HCT116 (cell line): ENCODE measurements at regions not wholly inside any gene's neighbourhood (a gene's known extent, or its start where the extent isn't known, plus 50 kb on each side); places are given as distances from the start of the nearest gene placed in this dataset.

Source experiments
- ATAC-seq: fragments of 200-7000 bp; cut with Tn5 transposase; 2 replicates; pipeline ENCODE4 v1.9.1; 2020; ENCODE audit warnings: mild to moderate bottlenecking, moderate library complexity
- BruUV-seq: library from RNA; stranded (reverse); fragments of 400-500 nt; replicated peaks from 2 replicates; lab custom pipeline; 2021; lab: Mats Ljungman, UMichigan
- CTCF ChIA-PET: fragments of 300-600 bp; sonication (Branson Sonifier 250); formaldehyde crosslinking; loops from one replicate; lab custom pipeline; 2021; ENCODE audit warnings: antibody characterized with exemption; lab: Charles Lee
- POLR2A ChIA-PET: fragments of 300-600, 350-600 bp; sonication (Branson Sonifier 250); formaldehyde crosslinking; loops from one replicate; lab custom pipeline; 2021; ENCODE audit warnings: antibody characterized with exemption; lab: Charles Lee
- RAD21 ChIA-PET, 2 experiments: fragments of 300-600 bp; sonication (Branson Sonifier 250); formaldehyde crosslinking; loops; one replicate each; lab custom pipeline; 2023; ENCODE audit warnings: low total read pairs in 2 of 2; ENCODE audit not compliant: uncharacterized antibody in 2 of 2, unreplicated experiment in 2 of 2, low non-redundant PET in 1 of 2; lab: Charles Lee
- DNase-seq: peaks from one replicate; pipeline ENCODE4 v3.0.0-alpha.2; 2010; ENCODE audit warnings: low read depth, low spot score
- H2AFZ ChIP-seq: fragments of 200-600 bp; shearing (Covaris generic), sonication (generic); 2 replicates; pipeline ENCODE4 v1.6.1; 2017; ENCODE audit warnings: low read depth, mixed run types, mixed read lengths, antibody characterized with exemption, low read length; ENCODE audit not compliant: poor library complexity, severe bottlenecking
- H3K27ac ChIP-seq: 2 replicates; pipeline ENCODE4 v1.5.1; 2012; ENCODE audit warnings: low read depth, low read length
- H3K27me3 ChIP-seq: fragments of 200-600 bp; sonication (generic); 2 replicates; pipeline ENCODE4 v1.6.1; 2016; ENCODE audit warnings: mixed run types, low read length, mixed read lengths; ENCODE audit not compliant: insufficient read depth
- H3K36me3 ChIP-seq, 2 experiments: fragments of 200-500 bp in 1 of 2; fragments of 200-600 bp in 1 of 2; sonication (Bioruptor generic) in 1 of 2; sonication (generic) in 1 of 2; 2 replicates each; pipeline versions ENCODE4 v1.5.1 to v1.6.1; 2014 to 2016; ENCODE audit warnings: low read length in 2 of 2, inconsistent platforms in 1 of 2, mixed read lengths in 1 of 2, mixed run types in 1 of 2; ENCODE audit not compliant: insufficient read depth in 2 of 2, control insufficient read depth in 1 of 2
- H3K4me1 ChIP-seq, 2 experiments: fragments of 200-600 bp in 1 of 2; sonication (generic) in 1 of 2; 2 replicates each; pipeline versions ENCODE4 v1.5.1 to v1.6.1; 2012 to 2017; ENCODE audit warnings: low read length in 2 of 2, inconsistent platforms in 1 of 2, mild to moderate bottlenecking in 1 of 2, mixed read lengths in 1 of 2, mixed run types in 1 of 2, moderate library complexity in 1 of 2; ENCODE audit not compliant: insufficient read depth in 2 of 2, control insufficient read depth in 1 of 2
- H3K4me2 ChIP-seq: fragments of 200-600 bp; sonication (generic); 2 replicates; pipeline ENCODE4 v1.6.1; 2017; ENCODE audit warnings: mixed run types, low read length, mixed read lengths
- H3K4me3 ChIP-seq, 2 experiments: fragments of 200-600 bp in 1 of 2; sonication (generic) in 1 of 2; replicated peaks in 1 of 2; 2 replicates each; pipeline ENCODE4 v1.5.1; 2011 to 2016; ENCODE audit warnings: low read length in 2 of 2, control low read depth in 1 of 2, low read depth in 1 of 2, mild to moderate bottlenecking in 1 of 2, mixed read lengths in 1 of 2, mixed run types in 1 of 2
- H3K79me2 ChIP-seq: fragments of 200-600 bp; sonication (generic); 2 replicates; pipeline ENCODE4 v1.6.1; 2017; ENCODE audit warnings: mild to moderate bottlenecking, mixed run types, low read length, moderate library complexity, mixed read lengths; ENCODE audit not compliant: insufficient read depth
- H3K9ac ChIP-seq: fragments of 200-600 bp; sonication (generic); 2 replicates; pipeline ENCODE4 v1.6.1; 2016; ENCODE audit warnings: low read length, mixed read lengths
- H3K9me2 ChIP-seq: fragments of 200-600 bp; sonication (generic), shearing (Covaris generic); 2 replicates; pipeline ENCODE4 v1.6.1; 2017; ENCODE audit warnings: mixed run types, mild to moderate bottlenecking, moderate library complexity; ENCODE audit not compliant: insufficient read depth
- H3K9me3 ChIP-seq, 2 experiments: fragments of 200-500 bp in 1 of 2; fragments of 200-600 bp in 1 of 2; sonication (Bioruptor generic) in 1 of 2; sonication (generic) in 1 of 2; 2 replicates each; pipeline ENCODE4 v1.6.1; 2014 to 2017; ENCODE audit warnings: low read length in 2 of 2, mixed read lengths in 2 of 2, inconsistent platforms in 1 of 2, low read depth in 1 of 2, mild to moderate bottlenecking in 1 of 2, mixed run types in 1 of 2, moderate library complexity in 1 of 2; ENCODE audit not compliant: control insufficient read depth in 1 of 2, insufficient read depth in 1 of 2
- H4K20me1 ChIP-seq: fragments of 200-600 bp; sonication (generic), shearing (Covaris generic); 2 replicates; pipeline ENCODE4 v1.6.1; 2017; ENCODE audit warnings: mixed run types, mild to moderate bottlenecking, moderate library complexity; ENCODE audit not compliant: insufficient read depth
- ATF3 ChIP-seq: IDR thresholded peaks from 2 replicates; pipeline ENCODE4 v1.6.1; 2012
- CBX3 ChIP-seq: IDR thresholded peaks from 2 replicates; pipeline ENCODE4 v1.6.1; 2012; ENCODE audit warnings: low read depth
- CTCF ChIP-seq, 3 experiments: fragments of 200-600 bp in 1 of 3; sonication (generic) in 1 of 3; IDR thresholded peaks in 2 of 3; conservative IDR thresholded peaks in 1 of 3; 2 replicates each; pipeline ENCODE4 v1.5.1; 2012 to 2017; ENCODE audit warnings: low read depth in 2 of 3, low read length in 2 of 3, antibody characterized with exemption in 1 of 3, borderline replicate concordance in 1 of 3, control low read depth in 1 of 3, mild to moderate bottlenecking in 1 of 3, mixed read lengths in 1 of 3, mixed run types in 1 of 3, moderate library complexity in 1 of 3; ENCODE audit not compliant: insufficient read depth in 1 of 3
- ELF1 ChIP-seq: IDR thresholded peaks from 2 replicates; pipeline ENCODE4 v1.6.1; 2012; ENCODE audit warnings: low read depth, borderline replicate concordance
- EZH2 ChIP-seq: fragments of 200-600 bp; sonication (generic); IDR thresholded peaks from 2 replicates; pipeline ENCODE4 v1.6.1; 2017; ENCODE audit warnings: antibody characterized with exemption, mixed run types
- JUND ChIP-seq: IDR thresholded peaks from 2 replicates; pipeline ENCODE4 v1.6.1; 2012
- POLR2A ChIP-seq: IDR thresholded peaks from 2 replicates; pipeline ENCODE4 v1.7.0; 2011; ENCODE audit warnings: borderline replicate concordance; ENCODE audit not compliant: insufficient read depth, insufficient read length; ENCODE audit errors: extremely low read depth
- POLR2AphosphoS5 ChIP-seq: IDR thresholded peaks from 2 replicates; pipeline ENCODE4 v1.6.1; 2011; ENCODE audit warnings: mild to moderate bottlenecking, low read depth, low read length, moderate library complexity
- RAD21 ChIP-seq: IDR thresholded peaks from 2 replicates; pipeline ENCODE4 v1.6.1; 2012; ENCODE audit warnings: low read depth, mild to moderate bottlenecking
- REST ChIP-seq: IDR thresholded peaks from 2 replicates; pipeline ENCODE4 v1.6.1; 2012; ENCODE audit warnings: low read depth
- SRF ChIP-seq: IDR thresholded peaks from 2 replicates; pipeline ENCODE4 v1.6.1; 2012; ENCODE audit warnings: low read depth
- TCF7L2 ChIP-seq: IDR thresholded peaks from 2 replicates; pipeline ENCODE4 v1.7.0; 2011; ENCODE audit warnings: borderline replicate concordance, inconsistent platforms; ENCODE audit not compliant: insufficient read depth, insufficient read length; ENCODE audit errors: extremely low read depth
- YY1 ChIP-seq: IDR thresholded peaks from 2 replicates; pipeline ENCODE4 v1.6.1; 2011; ENCODE audit warnings: low read length, low read depth, moderate library complexity, mild to moderate bottlenecking; ENCODE audit not compliant: insufficient replicate concordance; ENCODE audit errors: extremely low read depth
- ZBTB33 ChIP-seq: IDR thresholded peaks from 2 replicates; pipeline ENCODE4 v1.6.1; 2011; ENCODE audit warnings: mild to moderate bottlenecking, low read length, moderate library complexity; ENCODE audit not compliant: insufficient replicate concordance; ENCODE audit errors: extremely low read depth
- ZFX ChIP-seq: fragments of 450-650 bp; IDR thresholded peaks from 2 replicates; pipeline ENCODE4 v1.6.1; 2017
- intact Hi-C: fragments of 100-400 bp; cut with micrococcal nuclease; formaldehyde crosslinking; loops from 2 replicates; pipeline ENCODE4 v1.10.0; 2022

GRCh38 chr3:46130631-46131310 is 77.3 kb downstream of the CCR1 start:
- Histone ChIP-seq H3K4me2 (no peak overlapping the region), H2AFZ (no peak overlapping the region), H3K9me2 (no peaks in the 10 kb centered on the region), H3K4me3 (no peak overlapping the region), H3K27ac (no peak overlapping the region), H4K20me1 (no peaks in the 10 kb centered on the region), H3K79me2 (no peaks in the 10 kb centered on the region), H3K27me3 (peaks cover 4% of the 10 kb centered on the region; the same call in 1 of the 2 replicates)
- no TSS peak for BruUV-seq
- ChIA-PET CTCF (no interaction called here), RAD21 (no interaction called here), POLR2A (no interaction called here)
- no peak for DNase-seq
- TF ChIP-seq CTCF (IDR thresholded peaks at IDR 0.05 in 2 of 3, conservative IDR thresholded peaks at IDR 0.05 in 1 of 3; ENCODE audit: borderline replicate concordance in 1 of 3, insufficient read depth in 1 of 3, low read depth in 2 of 3, low read length in 2 of 3) (no peak), TCF7L2 (no peak), ELF1 (no peak), REST (no peak), SRF (no peak), POLR2A (no peak), POLR2AphosphoS5 (no peak), ZBTB33 (no peak), YY1 (no peak), RAD21 (no peak), CBX3 (no peak), JUND (no peak), ZFX (no peak), EZH2 (no peak), ATF3 (no peak)
- TF ChIP-seq, all 23 proteins: peak for 0
- Histone ChIP-seq H3K36me3 (no peaks in the 10 kb centered on the region), H3K9me3 (no peaks in the 10 kb centered on the region), H3K4me1 (peaks cover 0 to 13% of the 10 kb centered on the region in 2 experiments; a peak in 2 of 4 replicates), H3K9ac (no peak overlapping the region)
- ATAC-seq = no peak
- intact Hi-C loops = no loop called here
